Fibroblast of villous mesenchyme (primary cell): ENCODE measurements at regions not wholly inside any gene's neighbourhood (a gene's known extent, or its start where the extent isn't known, plus 50 kb on each side); places are given as distances from the start of the nearest gene placed in this dataset.
A peak's percentile ranks its signal among the peaks of the same experiment; 100 is the strongest.
"Not testable (repeated sequence)": the region's sequence is repeated elsewhere in the genome, so short reads cannot be mapped to it uniquely, and the experiment has no call there.

Experiments
- DNase-seq: peaks from one replicate; pipeline ENCODE4 v3.0.0-alpha.2; 2010; ENCODE audit warnings: low read depth
- H3K4me3 ChIP-seq: 2 replicates; pipeline ENCODE4 v1.5.1; 2011; ENCODE audit warnings: low read depth, mild to moderate bottlenecking, low read length
- TF ChIP-seq, protein P1 (sequence below): IDR thresholded peaks from 2 replicates; pipeline ENCODE4 v1.5.1; 2012; ENCODE audit warnings: low read depth, mild to moderate bottlenecking, low read length; ENCODE audit not compliant: insufficient read depth

DNA sequence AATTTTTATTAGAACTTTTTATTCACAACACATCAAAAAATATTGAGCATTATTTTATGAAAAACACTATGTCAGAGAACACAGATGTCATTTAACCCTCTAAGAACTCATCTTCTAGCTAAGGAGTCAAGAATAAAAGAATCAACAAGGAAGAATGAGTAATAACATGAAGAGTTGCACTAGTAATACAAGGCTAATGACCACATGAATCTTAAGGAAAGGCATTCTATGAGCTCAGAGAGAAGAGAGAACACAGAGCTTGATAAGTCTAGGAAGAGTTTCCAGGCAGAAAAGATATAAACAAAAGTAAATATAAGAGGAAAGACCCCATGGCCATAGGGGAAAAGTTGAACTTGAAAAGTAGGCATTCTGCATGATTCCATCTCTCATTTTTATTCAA, 166.5 kb downstream of the MAIP1 start:
- DNase-seq, result no peak
- TF ChIP-seq, protein P1, sequence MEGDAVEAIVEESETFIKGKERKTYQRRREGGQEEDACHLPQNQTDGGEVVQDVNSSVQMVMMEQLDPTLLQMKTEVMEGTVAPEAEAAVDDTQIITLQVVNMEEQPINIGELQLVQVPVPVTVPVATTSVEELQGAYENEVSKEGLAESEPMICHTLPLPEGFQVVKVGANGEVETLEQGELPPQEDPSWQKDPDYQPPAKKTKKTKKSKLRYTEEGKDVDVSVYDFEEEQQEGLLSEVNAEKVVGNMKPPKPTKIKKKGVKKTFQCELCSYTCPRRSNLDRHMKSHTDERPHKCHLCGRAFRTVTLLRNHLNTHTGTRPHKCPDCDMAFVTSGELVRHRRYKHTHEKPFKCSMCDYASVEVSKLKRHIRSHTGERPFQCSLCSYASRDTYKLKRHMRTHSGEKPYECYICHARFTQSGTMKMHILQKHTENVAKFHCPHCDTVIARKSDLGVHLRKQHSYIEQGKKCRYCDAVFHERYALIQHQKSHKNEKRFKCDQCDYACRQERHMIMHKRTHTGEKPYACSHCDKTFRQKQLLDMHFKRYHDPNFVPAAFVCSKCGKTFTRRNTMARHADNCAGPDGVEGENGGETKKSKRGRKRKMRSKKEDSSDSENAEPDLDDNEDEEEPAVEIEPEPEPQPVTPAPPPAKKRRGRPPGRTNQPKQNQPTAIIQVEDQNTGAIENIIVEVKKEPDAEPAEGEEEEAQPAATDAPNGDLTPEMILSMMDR, result no peak
- H3K4me3 ChIP-seq, result no peak overlapping the region

GRCh38 chr2:200122683-200123082, 167.3 kb downstream of the MAIP1 start:
- TF ChIP-seq, protein P1, result no peak
- no peak overlapping the region for H3K4me3 ChIP-seq
- peak; percentile 24 for DNase-seq

GRCh38 chr2:200124665-200125368, 169.4 kb downstream of the MAIP1 start:
- not testable (repeated sequence) for H3K4me3 ChIP-seq, DNase-seq

GRCh38 chr2:200125444-200126284, 170.3 kb downstream of the MAIP1 start:
- no peak for DNase-seq
- TF ChIP-seq, protein P1, result no peak
- no peak overlapping the region for H3K4me3 ChIP-seq

DNA sequence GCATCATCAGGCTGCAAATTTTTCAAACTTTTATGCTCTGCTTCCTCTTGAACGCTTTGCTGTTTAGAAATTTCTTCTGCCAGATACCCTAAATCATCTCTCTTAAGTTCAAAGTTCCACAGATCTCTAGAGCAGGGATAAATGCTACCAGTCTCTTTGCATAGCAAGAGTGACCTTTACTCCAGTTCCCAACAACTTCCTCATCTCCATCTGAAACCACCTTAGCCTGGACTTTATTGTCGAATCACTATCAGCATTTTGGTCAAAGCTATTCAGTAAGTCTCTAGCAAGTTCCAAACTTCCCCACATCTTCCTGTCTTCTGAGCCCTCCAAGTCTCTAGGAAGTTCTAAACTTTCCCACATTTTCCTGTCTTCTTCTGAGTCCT, 170.9 kb downstream of the MAIP1 start:
- not testable (repeated sequence) for H3K4me3 ChIP-seq, DNase-seq

GRCh38 chr2:200126680-200127079, 171.3 kb downstream of the MAIP1 start:
- not testable (repeated sequence) for H3K4me3 ChIP-seq, DNase-seq

GRCh38 chr2:200127848-200128247, 172.5 kb downstream of the MAIP1 start:
- TF ChIP-seq, protein P1, result peak; percentile 14
- no peak overlapping the region for H3K4me3 ChIP-seq
- peak; percentile 68 for DNase-seq

DNA sequence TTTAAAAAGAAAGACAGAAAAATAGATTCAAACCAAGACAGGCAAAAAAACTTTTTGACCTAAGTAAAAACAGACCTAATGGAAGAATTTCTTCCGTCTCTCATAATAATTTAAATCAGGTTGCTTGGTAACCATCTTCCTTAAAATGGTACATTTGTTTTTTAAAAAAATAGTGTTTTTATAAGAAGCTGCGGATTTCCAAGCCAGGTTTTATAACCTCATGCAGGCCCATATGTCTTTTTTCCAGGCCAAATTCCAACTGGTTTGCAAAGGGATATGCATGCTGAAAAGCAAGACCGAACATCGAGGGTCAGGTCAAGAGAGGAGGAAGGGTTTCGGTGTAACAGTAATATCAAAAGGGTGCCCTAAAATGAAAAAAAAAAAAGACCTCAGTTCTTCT, 172.9 kb downstream of the MAIP1 start:
- TF ChIP-seq, protein P1, result no peak
- DNase-seq, result no peak
- H3K4me3 ChIP-seq, result no peak overlapping the region
